ENCODE measurements at regions not wholly inside any gene's neighbourhood (a gene's known extent, or its start where the extent isn't known, plus 50 kb on each side); places are given as distances from the start of the nearest gene placed in this dataset.

- Histone ChIP-seq H3K4me1 (ENCODE audit: insufficient read depth) (no peaks in the 10 kb centered on the region), H3K36me3 (ENCODE audit: low read depth) (no peaks in the 10 kb centered on the region), H3K9me3 (ENCODE audit: low read depth) (no peaks in the 10 kb centered on the region), H3F3A (ENCODE audit: insufficient read depth) (no peaks in the 10 kb centered on the region), H3K9ac (no peak overlapping the region; the same call in 1 of the 2 replicates), H2AFZ (0 out of 2 replicates have a peak overlapping the region, but pooled peaks have one; percentile 10), H3K79me2 (ENCODE audit: insufficient read depth) (no peaks in the 10 kb centered on the region), H3K4me2 (ENCODE audit: unreplicated experiment) (no peak overlapping the region), H3K27me3 (replicated peaks; ENCODE audit: insufficient read depth) (no peaks in the 10 kb centered on the region), H4K20me1 (ENCODE audit: insufficient read depth) (no peaks in the 10 kb centered on the region), H3K9me2 (ENCODE audit: insufficient read depth) (no peaks in the 10 kb centered on the region), H3K4me3 (no peak overlapping the region), H3K27ac (no peak overlapping the region)
- 36 to 49% methylated on average over 5 of the region's 5 CpGs for WGBS, 2 experiments (ENCODE audit: low coverage in 1 of 2, low lambda C conversion rate in 2 of 2, missing lambda C conversion rate in 2 of 2)
- in situ Hi-C loops (cut with MboI): no loop called here
- peak; percentile 74 for DNase-seq
- TF ChIP-seq EZH2phosphoT487 (IDR thresholded peaks at IDR 0.05; ENCODE audit: insufficient read depth, low read depth): no peak
- TF ChIP-seq EZH2 (IDR thresholded peaks at IDR 0.05; ENCODE audit: insufficient read depth, poor library complexity, severe bottlenecking): no peak
Measured at GRCh38 chr1:55337801-55338447, 122.8 kb upstream of the USP24 start.

DNA sequence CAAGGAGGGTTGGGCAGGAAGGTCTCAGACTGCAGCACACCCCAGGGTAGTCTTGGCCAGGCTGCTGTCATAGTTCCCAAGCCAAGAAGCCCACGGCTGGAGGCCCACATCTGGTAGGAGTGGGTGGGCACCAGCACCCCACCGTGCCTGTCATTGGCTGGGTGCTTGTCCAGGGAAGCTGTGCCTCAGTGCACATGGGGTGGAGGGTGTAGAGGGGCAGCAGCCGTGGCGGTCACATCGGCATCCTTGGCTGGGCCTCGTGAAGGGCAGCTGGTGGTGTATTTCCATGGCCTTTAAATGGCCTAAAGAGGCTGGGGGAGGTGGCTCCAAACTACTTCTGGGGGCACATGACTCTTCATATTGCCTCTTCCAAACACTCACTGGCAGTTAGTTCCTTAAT, 119.6 kb upstream of the USP24 start:
- H3K4me3 ChIP-seq: no peak overlapping the region
- H4K20me1 ChIP-seq (ENCODE audit: insufficient read depth): no peaks in the 10 kb centered on the region
- H3K9ac ChIP-seq: no peak overlapping the region
- no peak for DNase-seq
- H3F3A ChIP-seq (ENCODE audit: insufficient read depth): no peaks in the 10 kb centered on the region
- WGBS, 2 experiments (ENCODE audit: low coverage in 1 of 2, low lambda C conversion rate in 2 of 2, missing lambda C conversion rate in 2 of 2): 95 to 98% methylated on average over 6 of the region's 6 CpGs
- H3K79me2 ChIP-seq (ENCODE audit: insufficient read depth): no peaks in the 10 kb centered on the region
- H3K27ac ChIP-seq: no peak overlapping the region
- H2AFZ ChIP-seq: no peak overlapping the region
- H3K4me2 ChIP-seq (ENCODE audit: unreplicated experiment): no peak overlapping the region
- no peaks in the 10 kb centered on the region for H3K4me1 ChIP-seq (ENCODE audit: insufficient read depth)
- H3K9me2 ChIP-seq (ENCODE audit: insufficient read depth): no peaks in the 10 kb centered on the region
- H3K27me3 ChIP-seq (replicated peaks; ENCODE audit: insufficient read depth): no peaks in the 10 kb centered on the region
- in situ Hi-C loops (cut with MboI): no loop called here
- TF ChIP-seq EZH2phosphoT487 (IDR thresholded peaks at IDR 0.05; ENCODE audit: insufficient read depth, low read depth) (no peak), EZH2 (IDR thresholded peaks at IDR 0.05; ENCODE audit: insufficient read depth, poor library complexity, severe bottlenecking) (no peak)
- no peaks in the 10 kb centered on the region for H3K9me3 ChIP-seq (ENCODE audit: low read depth)
- no peaks in the 10 kb centered on the region for H3K36me3 ChIP-seq (ENCODE audit: low read depth)

GRCh38 chr1:55334160-55334559, 119.0 kb upstream of the USP24 start:
- H3F3A ChIP-seq (ENCODE audit: insufficient read depth): no peaks in the 10 kb centered on the region
- no peak for TF ChIP-seq EZH2 (IDR thresholded peaks at IDR 0.05; ENCODE audit: insufficient read depth, poor library complexity, severe bottlenecking)
- no peak for TF ChIP-seq EZH2phosphoT487 (IDR thresholded peaks at IDR 0.05; ENCODE audit: insufficient read depth, low read depth)
- H3K36me3 ChIP-seq (ENCODE audit: low read depth): no peaks in the 10 kb centered on the region
- H3K9me2 ChIP-seq (ENCODE audit: insufficient read depth): no peaks in the 10 kb centered on the region
- no peak overlapping the region for H3K27ac ChIP-seq
- H3K9me3 ChIP-seq (ENCODE audit: low read depth): no peaks in the 10 kb centered on the region
- H3K9ac ChIP-seq: no peak overlapping the region
- no peaks in the 10 kb centered on the region for H3K79me2 ChIP-seq (ENCODE audit: insufficient read depth)
- no peaks in the 10 kb centered on the region for H3K4me1 ChIP-seq (ENCODE audit: insufficient read depth)
- no peak overlapping the region for H3K4me2 ChIP-seq (ENCODE audit: unreplicated experiment)
- DNase-seq: no peak
- no peaks in the 10 kb centered on the region for H3K27me3 ChIP-seq (replicated peaks; ENCODE audit: insufficient read depth)
- H4K20me1 ChIP-seq (ENCODE audit: insufficient read depth): no peaks in the 10 kb centered on the region
- H3K4me3 ChIP-seq: no peak overlapping the region
- WGBS, 2 experiments (ENCODE audit: low coverage in 1 of 2, low lambda C conversion rate in 2 of 2, missing lambda C conversion rate in 2 of 2): 83 to 87% methylated on average over 3 of the region's 3 CpGs
- in situ Hi-C loops (cut with MboI): no loop called here
- H2AFZ ChIP-seq: no peak overlapping the region

GRCh38 chr1:55333461-55333860, 118.3 kb upstream of the USP24 start:
- Histone ChIP-seq H3K4me2 (ENCODE audit: unreplicated experiment) (no peak overlapping the region), H3K27ac (no peak overlapping the region)
- WGBS, 2 experiments (ENCODE audit: low coverage in 1 of 2, low lambda C conversion rate in 2 of 2, missing lambda C conversion rate in 2 of 2): 88 to 94% methylated on average over 5 of the region's 5 CpGs

More at GRCh38 chr1:55333461-55333860, 118.3 kb upstream of the USP24 start:
- H3K9ac ChIP-seq: no peak overlapping the region
- H3K36me3 ChIP-seq (ENCODE audit: low read depth): no peaks in the 10 kb centered on the region
- DNase-seq: no peak
- no peak overlapping the region for H3K4me3 ChIP-seq
- no peaks in the 10 kb centered on the region for H3K9me3 ChIP-seq (ENCODE audit: low read depth)
- H3K4me1 ChIP-seq (ENCODE audit: insufficient read depth): no peaks in the 10 kb centered on the region
- H3K79me2 ChIP-seq (ENCODE audit: insufficient read depth): no peaks in the 10 kb centered on the region
- in situ Hi-C loops (cut with MboI): no loop called here
- H3F3A ChIP-seq (ENCODE audit: insufficient read depth): no peaks in the 10 kb centered on the region
- TF ChIP-seq EZH2 (IDR thresholded peaks at IDR 0.05; ENCODE audit: insufficient read depth, poor library complexity, severe bottlenecking): no peak
- no peak for TF ChIP-seq EZH2phosphoT487 (IDR thresholded peaks at IDR 0.05; ENCODE audit: insufficient read depth, low read depth)
- no peaks in the 10 kb centered on the region for H3K9me2 ChIP-seq (ENCODE audit: insufficient read depth)
- no peaks in the 10 kb centered on the region for H3K27me3 ChIP-seq (replicated peaks; ENCODE audit: insufficient read depth)
- H4K20me1 ChIP-seq (ENCODE audit: insufficient read depth): no peaks in the 10 kb centered on the region
- no peak overlapping the region for H2AFZ ChIP-seq
